HG02642 (cell line): ENCODE measurements at regions not wholly inside any gene's neighbourhood (a gene's known extent, or its start where the extent isn't known, plus 50 kb on each side); places are given as distances from the start of the nearest gene placed in this dataset.

ENCODE experiments used
- ATAC-seq: cut with Tn5 transposase; IDR thresholded peaks from one replicate; pipeline ENCODE4 v1.9.1; 2021; ENCODE audit warnings: mild to moderate bottlenecking; ENCODE audit not compliant: unreplicated experiment, poor library complexity

DNA sequence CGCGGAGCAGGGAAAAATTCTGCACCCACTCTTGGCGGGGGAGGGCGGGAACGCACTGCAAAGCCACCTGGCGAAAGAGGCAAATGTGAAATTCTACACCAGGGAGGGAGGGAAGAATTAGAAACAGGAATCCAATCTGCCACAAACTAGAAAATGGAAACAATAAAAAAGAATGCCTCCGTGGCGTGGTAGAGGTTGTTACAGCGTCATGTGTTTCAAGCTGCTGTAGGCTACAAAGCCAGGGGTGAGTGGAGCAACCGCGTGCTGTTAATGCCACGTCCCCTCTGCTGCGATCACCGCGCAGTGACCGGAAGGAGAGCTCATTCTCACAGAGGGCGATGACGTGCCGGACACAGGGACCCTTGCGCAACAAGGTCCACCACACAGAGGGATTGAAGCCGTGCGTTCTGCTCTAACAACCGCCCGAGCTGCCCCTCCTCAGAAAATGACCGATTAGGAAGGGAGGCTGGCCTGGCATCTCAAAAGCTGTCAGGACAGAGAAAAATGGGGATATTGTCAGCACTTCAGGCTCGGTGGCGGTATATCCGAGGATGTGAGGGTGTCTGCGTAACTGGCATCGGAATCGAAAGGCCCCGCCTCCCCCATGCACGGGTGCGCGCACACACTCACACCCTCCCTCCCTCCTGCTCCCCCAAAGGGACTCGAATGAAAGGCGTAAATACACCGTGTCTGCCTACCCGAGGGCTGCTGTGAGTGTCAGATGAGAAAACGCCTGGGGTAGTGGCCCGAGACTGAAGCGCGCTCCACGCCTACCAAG, 70.8 kb upstream of the TNRC6C start:
- ATAC-seq, result no peak

GRCh38 chr17:77888242-77889134, 70.0 kb upstream of the TNRC6C start:
- ATAC-seq, result no peak

DNA sequence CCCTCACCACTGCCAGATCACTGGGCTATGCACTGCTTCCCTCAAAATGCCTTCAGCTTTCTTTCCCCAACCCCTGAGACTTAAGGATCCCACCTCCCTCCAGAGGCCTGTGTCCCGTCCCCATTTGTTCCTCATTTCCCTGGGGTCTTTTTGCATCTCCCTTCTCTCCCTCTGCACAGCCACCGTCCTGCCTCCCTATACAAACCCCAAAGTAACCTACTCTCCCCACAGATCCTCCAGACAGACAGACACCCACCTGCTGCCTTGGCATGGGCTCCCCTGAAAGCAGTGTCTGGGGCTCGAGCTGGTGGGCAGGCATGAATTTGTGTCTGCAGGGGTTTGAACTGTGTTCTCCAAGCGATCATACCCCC, 69.4 kb upstream of the TNRC6C start:
- no peak for ATAC-seq

GRCh38 chr17:77889866-77890760, 68.4 kb upstream of the TNRC6C start:
- ATAC-seq, result no peak

DNA sequence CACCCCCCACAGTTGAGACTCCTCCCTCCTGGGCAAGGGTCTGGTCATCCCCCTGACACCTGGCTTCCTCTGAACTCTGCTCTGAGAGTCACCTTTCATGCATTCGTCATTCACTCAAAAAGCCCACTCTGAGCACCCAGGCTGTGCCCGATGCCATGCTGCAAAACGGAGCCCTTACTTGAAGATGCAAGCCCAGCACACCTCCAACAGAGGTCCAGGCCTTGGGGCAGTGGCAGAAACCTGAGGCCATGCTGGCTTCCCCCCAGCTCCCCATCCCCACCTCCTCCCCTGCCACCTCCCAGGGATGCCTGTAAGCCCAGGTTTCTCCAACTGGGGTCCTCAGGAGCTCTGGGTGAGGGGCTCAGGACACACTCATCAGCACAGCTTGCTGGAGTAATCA, 67.7 kb upstream of the TNRC6C start:
- no peak for ATAC-seq

- no peak for ATAC-seq
These were observed 66.9 kb upstream of the TNRC6C start for GRCh38 chr17:77891602-77892001.

DNA sequence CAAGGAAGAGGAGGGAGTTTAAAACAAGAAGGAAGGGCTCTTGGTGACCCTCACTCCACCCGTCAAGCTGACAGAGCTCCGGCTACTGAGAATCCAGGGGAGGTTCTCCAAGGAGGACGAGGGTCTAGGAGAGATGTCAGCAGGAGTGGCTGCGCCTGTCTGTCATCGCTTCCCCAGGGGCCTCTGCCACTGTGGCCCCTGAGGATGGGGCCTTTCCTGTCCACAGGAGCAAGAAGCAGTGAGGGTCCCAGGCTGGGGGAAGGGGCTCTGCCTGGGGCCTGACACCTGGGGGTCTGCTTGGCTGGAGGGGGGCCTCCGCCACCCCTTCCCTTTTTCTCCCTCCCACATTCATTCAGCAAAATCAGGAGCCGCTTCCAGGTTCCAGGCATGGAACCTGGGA, 66.5 kb upstream of the TNRC6C start:
- no peak for ATAC-seq

GRCh38 chr17:77892469-77893143, 65.9 kb upstream of the TNRC6C start:
- ATAC-seq, result no peak

- no peak for ATAC-seq
These were observed 65.1 kb upstream of the TNRC6C start for GRCh38 chr17:77893144-77894044.

DNA sequence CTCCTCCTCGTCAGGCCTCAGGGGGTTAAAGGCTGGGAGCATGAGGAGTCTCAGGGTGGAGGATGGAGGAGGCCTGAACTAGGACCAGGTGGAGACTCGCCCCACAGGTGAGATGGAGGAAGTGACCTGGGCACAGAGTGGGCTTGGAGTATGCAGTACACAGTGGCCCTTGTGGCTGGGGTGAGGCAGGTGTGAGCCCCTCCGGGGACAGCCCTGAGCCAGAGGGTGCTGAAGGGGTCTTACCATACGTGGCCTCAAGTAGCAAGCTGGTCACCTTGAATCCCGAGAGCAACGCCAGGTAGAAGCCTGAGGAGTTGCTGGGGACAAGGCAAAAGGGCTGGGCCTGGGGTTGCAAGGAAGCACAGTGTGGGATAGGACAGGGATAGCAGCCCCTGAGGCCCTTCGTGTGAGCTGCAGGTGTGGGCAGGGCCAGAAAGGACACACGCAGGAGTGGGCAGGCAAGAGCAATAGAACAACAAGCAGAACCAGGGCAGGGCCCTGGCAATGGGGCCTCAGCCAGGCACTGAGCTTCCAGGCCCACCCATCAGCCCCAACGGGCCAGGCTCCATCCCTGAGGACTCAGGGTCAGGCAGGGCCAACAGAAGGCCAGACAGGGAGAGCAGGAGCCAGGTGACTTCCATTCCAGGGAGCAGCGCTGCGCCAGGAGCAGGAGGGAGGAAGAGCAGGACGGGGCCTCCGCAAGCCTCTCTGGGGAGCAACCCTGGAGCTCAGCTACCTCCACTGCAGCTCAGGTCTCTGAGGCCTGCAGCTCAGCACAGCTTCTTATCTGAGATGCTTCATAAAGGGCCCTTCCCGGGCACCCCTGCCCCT, 64.2 kb upstream of the TNRC6C start:
- ATAC-seq, result no peak

- ATAC-seq, result no peak
These were observed 60.7 kb upstream of the TNRC6C start for GRCh38 chr17:77897741-77898301.

DNA sequence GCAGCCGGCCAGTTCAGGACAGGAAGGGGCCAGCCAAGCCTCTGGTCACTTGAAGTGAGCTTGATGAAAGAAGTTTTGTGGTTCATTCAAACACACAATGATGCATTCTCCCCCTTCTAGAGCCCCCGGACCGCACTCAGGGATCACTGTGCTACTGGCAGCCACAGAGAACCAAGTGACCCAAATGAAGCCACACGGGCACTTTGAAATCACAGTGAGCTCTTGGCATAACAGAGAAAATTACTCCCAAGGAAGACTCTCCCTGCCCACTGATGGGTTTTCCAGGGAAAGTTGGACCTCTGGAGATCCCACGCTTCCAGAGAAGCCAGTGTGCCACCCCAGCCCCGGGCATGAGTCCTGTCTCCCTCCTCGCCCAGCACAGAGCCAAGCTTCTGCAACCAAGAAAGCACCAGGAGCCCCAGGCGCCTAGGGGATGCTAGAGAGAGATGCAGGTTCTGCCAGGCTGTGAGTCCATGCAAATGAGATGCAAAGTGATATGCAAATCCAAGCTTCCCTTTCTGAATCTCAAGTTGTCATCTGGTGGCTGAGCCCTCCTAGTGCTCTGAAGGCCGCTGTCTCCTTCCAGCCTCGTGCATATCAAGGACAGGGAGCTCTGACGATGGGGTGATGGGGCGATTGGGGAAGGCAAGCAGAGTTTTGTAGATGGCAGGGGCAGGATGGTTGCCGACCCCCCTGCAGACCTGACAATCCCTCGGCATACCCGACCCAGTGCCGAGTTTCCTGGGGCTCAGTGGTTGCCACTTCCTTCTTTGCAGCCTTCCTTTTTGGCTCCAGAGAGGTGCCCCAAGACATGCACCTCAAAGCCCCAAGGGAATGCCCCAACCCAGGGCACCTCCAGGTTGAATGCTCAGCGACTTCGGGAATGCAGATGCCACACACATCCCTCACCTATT, 59.7 kb upstream of the TNRC6C start:
- ATAC-seq, result no peak

GRCh38 chr17:77899498-77899897, 59.0 kb upstream of the TNRC6C start:
- ATAC-seq, result no peak

GRCh38 chr17:77901481-77901880, 57.0 kb upstream of the TNRC6C start:
- no peak for ATAC-seq

DNA sequence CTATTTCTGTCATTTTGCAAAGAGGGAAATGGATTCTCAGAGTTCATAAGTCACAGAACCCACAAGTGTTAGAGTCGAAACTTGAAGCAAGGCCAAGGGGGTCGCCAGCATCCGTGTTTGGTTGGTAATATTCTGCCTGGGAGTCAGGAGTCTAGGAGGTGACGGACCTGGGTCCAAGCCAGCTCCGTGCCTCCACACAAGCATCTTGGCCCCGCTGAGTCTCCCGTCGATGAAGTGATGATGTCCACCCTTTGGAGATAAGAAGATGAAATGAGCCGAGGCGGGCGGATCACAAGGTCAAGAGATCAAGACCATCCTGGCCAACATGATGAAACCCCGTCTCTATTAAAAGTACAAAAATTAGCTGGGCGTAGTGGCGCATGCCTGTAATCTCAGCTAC, 53.2 kb upstream of the TNRC6C start:
- no peak for ATAC-seq

DNA sequence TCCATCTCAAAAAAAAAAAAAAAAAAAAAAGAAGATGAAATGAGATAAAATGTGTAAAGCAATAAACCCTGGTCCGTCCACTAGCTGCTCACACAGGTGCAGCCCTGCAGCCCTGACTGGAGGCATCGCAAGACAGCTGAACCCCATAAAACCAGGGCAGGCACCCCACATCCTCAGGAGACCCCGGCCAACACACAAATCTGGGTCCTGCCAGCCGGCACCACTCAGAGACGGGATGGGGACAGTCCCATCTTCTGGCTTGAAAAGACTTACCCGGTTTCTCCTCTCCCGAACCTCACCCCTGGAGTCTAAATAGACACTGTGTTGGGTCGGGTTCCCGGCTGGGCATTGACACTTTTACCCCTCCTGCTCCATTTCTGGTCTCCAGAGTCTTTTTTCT, 52.7 kb upstream of the TNRC6C start:
- ATAC-seq, result no peak

- ATAC-seq, result no peak
These were observed 52.1 kb upstream of the TNRC6C start for GRCh38 chr17:77906377-77906871.
